WTC11 (cell line): ENCODE measurements at regions not wholly inside any gene's neighbourhood (a gene's known extent, or its start where the extent isn't known, plus 50 kb on each side); places are given as distances from the start of the nearest gene placed in this dataset.

Experiments
- ESRRA ChIP-seq: sonication (generic); formaldehyde crosslinking; IDR thresholded peaks from 2 replicates; pipeline ENCODE4 v1.8.1; 2022; ENCODE audit warnings: mild to moderate bottlenecking, missing genetic modification reagents, borderline replicate concordance
- RORB ChIP-seq: fragments of 250-450 bp; sonication (Bioruptor Pico); IDR thresholded peaks from 2 replicates; pipeline ENCODE4 v1.9.0; 2021; ENCODE audit warnings: mild to moderate bottlenecking
- TF ChIP-seq, protein P1 (sequence below): fragments of 200-600 bp; IDR thresholded peaks from 2 replicates; pipeline ENCODE4 v1.8.0; 2022; ENCODE audit warnings: antibody characterized with exemption

DNA sequence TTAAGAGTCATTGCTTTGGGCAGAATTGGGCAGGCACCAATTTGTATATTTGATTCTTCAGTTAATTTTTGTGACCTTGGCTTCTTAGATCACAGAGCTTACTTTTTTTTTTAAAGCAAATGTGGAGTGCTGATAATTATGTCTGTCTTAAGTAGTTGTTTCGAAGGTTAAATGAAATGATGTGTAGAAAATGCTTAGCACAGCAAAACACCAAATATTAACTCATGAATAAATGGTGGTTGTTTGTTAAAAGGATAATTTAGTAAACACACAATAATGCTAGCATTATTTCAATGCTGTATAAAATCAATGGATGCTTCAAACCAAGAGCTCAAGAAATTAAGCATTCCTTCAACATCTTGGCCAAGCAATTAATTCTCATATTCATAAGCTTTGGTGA is 143.4 kb downstream of the LPIN1 start:
- TF ChIP-seq ESRRA (no peak), RORB (CRISPR knock-in tag) (no peak)
- TF ChIP-seq, protein P1, sequence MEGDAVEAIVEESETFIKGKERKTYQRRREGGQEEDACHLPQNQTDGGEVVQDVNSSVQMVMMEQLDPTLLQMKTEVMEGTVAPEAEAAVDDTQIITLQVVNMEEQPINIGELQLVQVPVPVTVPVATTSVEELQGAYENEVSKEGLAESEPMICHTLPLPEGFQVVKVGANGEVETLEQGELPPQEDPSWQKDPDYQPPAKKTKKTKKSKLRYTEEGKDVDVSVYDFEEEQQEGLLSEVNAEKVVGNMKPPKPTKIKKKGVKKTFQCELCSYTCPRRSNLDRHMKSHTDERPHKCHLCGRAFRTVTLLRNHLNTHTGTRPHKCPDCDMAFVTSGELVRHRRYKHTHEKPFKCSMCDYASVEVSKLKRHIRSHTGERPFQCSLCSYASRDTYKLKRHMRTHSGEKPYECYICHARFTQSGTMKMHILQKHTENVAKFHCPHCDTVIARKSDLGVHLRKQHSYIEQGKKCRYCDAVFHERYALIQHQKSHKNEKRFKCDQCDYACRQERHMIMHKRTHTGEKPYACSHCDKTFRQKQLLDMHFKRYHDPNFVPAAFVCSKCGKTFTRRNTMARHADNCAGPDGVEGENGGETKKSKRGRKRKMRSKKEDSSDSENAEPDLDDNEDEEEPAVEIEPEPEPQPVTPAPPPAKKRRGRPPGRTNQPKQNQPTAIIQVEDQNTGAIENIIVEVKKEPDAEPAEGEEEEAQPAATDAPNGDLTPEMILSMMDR, result no peak
